KBM-7 (cell line): ENCODE measurements at regions not wholly inside any gene's neighbourhood (a gene's known extent, or its start where the extent isn't known, plus 50 kb on each side); places are given as distances from the start of the nearest gene placed in this dataset.
"Not testable (repeated sequence)": the region's sequence is repeated elsewhere in the genome, so short reads cannot be mapped to it uniquely, and the experiment has no call there.

Experiments used
- DNase-seq: peaks from one replicate; pipeline ENCODE4 v3.0.0-alpha.2; 2015
- in situ Hi-C: fragments of 300-500 bp; cut with MboI; formaldehyde crosslinking; loops from 2 replicates; pipeline ENCODE4 v1.14.3; 2020; ENCODE audit warnings: low sequenced_read_pairs, low pct_unique_long_range_greater_than_20kb, mixed read lengths

DNA sequence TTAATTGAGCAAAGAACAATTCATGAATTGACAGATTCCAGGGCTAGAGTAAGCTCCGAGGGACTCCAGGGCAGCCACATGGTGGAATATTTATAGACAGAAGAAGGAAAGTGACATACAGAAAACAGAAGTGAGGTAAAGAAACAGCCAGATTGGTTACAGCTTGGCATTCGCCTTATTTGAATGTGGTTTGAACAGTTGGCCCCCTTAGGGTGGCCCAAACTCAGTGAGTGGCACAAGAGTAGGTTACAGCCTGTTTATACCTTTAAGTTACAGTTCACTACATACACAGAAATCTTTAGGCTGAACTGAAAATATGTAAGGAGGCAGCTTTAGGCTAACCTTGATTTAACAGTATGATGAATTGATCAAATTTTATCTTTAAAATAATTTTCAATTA is 174.5 kb upstream of the CNOT2 start:
- in situ Hi-C loops: no loop called here

DNA sequence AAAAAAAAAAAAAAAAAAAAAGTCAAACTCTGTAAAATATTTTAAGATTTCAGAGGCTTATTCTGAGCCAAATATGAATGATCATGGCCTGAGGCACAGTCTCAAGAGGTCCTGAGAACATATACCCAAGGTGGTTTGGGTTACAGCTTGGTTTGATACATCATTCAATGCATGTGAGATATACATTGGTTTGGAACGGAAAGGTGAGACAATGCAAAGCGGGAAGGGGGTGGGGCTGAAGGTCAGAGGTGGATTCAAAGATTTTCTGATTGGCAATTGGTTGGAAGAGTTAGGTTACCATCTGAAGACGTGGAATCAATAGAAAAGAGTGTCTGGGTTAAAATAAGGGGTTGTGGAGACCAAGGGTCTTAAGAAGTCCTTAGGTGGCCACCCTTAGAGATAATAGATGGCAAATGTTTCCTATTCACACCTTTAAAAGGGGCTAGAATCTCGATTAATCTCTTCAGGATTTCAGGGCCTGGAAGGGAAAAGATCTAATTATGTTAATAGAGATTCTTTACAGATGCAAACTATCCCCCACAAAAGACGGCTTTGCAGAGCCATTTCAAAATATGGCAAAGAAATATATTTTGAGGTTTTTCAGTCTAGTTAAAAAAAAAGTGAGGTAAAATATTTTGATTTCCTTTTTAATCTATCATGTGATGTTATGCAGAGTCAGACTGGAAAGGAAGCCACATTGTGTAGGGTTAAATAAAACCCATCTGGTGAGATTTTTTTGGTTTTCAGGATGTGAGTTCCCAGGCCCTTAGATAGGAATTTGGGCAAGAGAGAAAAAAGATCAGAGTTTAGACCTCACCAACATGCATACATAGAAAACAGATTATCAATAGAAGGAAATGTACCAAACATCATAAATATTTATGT is 173.8 kb upstream of the CNOT2 start:
- no peak for DNase-seq
- in situ Hi-C loops: no loop called here

More for the DNA sequence above, 174.5 kb upstream of the CNOT2 start:
- no peak for DNase-seq

GRCh38 chr12:70070494-70071007 is 172.7 kb upstream of the CNOT2 start:
- in situ Hi-C loops: no loop called here
- no peak for DNase-seq

- in situ Hi-C loops: no loop called here
These were observed 168.7 kb upstream of the CNOT2 start for GRCh38 chr12:70074510-70074909.

DNA sequence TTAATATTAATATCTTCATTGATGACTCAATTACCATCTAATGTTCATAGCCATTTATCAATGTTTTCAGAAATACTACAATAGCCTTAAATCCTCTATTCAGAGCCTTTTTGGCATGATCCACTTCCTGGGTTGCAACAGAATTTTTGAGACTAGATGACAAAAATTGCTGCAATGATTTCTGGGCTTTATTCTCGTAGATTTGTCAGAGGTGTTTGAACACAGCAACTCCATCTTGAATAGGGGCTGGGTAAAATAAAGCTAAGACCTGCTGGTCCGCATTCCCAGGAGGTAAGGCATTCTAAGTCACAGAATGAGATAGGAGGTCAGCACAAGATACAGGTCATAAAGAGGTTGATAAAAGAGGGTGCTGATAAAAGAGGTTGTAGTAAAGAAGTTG is 165.8 kb upstream of the CNOT2 start:
- in situ Hi-C loops: no loop called here
- no peak for DNase-seq

More at GRCh38 chr12:70074510-70074909, 168.7 kb upstream of the CNOT2 start:
- no peak for DNase-seq

DNA sequence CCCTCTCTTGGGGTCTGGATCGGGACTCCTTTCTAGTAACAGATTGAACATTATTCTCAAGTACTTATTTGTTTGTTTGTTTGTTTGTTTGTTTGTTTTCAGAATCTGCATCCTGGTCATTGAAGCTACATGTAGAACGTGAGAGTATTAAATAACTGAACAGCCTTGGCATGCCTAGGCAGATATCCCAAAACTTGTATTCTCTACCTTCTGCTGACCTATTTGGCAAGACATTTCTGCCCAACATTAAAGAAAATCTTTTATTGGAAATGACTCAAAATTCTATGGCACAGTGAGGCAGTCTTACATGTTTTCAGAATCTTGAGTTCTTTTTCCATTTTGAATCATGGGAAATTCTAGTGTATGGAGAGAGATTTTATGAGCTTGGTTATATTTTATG is 165.1 kb upstream of the CNOT2 start:
- in situ Hi-C loops: no loop called here
- DNase-seq: no peak

GRCh38 chr12:70080566-70080965 is 162.7 kb upstream of the CNOT2 start:
- DNase-seq: no peak
- in situ Hi-C loops: no loop called here

DNA sequence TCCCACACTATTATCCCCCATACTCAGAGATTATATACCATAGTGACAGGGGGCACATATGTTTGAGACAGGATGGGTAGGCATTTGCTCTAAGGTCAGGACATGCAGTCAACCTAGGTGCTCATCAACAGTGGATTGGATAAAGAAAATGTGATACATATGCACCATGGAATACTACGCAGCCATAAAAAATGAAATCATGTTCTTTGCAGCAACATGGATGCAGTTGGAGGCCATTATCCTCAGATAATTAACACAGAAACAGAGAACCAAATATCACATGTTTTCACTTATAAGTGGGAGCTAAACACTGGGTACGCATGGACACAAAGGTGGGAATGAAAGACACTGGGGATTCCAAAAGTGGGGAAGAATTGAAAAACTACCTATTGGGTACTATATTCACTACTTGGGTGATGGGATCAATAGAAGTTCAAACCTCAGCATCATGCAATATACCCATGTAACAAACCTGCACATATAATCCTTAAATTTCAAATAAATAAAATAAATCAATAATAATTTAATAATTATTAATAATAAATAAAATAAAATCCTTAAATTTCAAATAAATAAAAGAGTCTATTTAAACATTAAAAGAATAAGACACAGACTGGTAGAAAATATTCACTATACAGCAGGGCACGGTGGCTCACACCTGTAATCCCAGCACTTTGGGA is 160.1 kb upstream of the CNOT2 start:
- in situ Hi-C loops: no loop called here
- DNase-seq: no peak

- no peak for DNase-seq
- in situ Hi-C loops: no loop called here
These were observed 159.6 kb upstream of the CNOT2 start for GRCh38 chr12:70083677-70084020.

DNA sequence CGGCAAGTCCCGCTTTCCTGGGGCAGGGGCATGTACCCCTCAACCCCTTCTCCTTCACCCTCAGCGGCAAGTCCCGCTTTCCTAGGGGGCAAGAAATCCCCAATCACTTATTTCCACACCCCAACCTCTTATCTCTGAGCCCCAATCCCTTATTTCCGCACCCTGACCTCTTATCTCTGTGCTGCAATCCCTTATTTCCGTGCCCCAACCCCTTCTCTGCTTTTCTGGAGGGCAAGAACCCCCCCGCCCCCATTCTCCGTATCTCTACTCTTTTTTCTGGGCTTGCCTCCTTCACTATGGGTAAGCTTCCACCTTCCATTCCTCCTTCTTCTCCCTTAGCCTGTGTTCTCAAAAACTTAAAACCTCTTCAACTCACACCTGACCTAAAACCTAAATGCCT is 156.9 kb upstream of the CNOT2 start:
- DNase-seq, in situ Hi-C loops: not testable (repeated sequence)

GRCh38 chr12:70091021-70091521 is 152.2 kb upstream of the CNOT2 start:
- in situ Hi-C loops: no loop called here
- DNase-seq: peak; percentile 47

DNA sequence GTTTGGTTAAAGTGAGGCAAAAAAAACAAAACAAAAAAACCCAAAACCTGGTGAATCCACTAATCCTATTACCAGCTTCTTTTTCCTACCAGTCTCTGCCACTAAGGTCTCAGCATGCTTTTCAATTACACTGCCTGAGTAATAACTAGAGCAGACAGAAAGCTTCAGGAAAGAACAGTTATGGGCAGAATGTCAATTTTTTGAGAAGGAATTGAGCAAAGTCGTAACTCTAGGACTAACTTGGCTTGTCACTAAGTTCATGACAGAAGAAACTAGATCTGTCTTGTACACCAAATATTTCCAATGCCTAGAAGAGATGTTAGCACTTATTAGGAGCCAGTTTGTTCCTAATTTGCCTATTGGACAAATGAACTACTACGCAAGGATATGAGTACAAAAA is 148.8 kb upstream of the CNOT2 start:
- DNase-seq: no peak
- in situ Hi-C loops: no loop called here

DNA sequence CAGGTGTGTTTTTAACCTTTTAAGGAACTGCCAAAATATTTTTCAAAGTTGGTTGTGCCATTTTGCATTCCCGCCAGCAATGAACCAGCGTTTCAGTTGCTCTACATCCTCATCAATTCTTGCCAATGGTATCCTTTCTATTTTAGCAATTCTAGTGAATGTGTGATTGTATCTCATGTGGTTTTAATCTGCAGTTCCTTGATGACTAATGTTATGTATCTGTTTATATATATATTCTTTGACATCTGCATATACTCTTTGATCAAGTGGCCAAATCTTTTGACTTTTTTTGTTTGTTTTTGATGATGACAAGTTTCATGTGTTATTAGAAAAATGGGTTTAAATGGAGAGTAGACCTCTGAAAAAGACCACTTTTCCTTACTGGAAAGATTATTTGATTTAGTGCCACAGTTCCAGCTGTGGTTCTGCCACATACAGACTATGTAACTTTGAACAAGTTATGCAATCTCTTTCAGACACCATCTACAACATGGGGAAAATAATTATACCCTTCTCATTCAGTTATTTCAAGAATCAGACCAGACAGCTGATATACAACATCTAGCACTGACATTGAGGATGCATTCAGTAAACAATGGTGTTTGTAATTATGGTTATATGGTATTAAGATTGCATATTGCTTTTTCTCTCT is 146.3 kb upstream of the CNOT2 start:
- no peak for DNase-seq
- in situ Hi-C loops: no loop called here

GRCh38 chr12:70101064-70101463 is 142.2 kb upstream of the CNOT2 start:
- DNase-seq: no peak
- in situ Hi-C loops: no loop called here

DNA sequence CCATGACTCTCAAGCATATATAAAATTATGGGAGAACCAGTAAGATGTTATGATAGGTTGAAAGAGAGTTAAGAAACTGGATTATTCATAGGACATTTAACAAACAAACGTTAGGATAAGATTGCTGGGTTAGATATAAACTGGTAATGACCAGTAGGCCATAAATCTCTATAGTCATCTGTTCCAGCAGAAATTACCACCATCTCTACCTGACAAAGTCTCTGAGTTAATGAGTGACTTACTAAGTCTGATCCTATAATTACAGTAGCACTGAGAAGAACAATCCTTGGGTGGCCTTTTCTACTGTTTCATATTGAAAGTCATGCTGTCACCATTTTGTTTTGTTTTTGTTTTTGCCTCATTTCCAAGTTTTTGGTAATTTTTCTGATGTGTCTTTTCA is 136.9 kb upstream of the CNOT2 start:
- no peak for DNase-seq
- in situ Hi-C loops: no loop called here

- DNase-seq: no peak
- in situ Hi-C loops: no loop called here
These were observed 133.1 kb upstream of the CNOT2 start for GRCh38 chr12:70110085-70110484.

GRCh38 chr12:70117670-70118069 is 125.6 kb upstream of the CNOT2 start:
- in situ Hi-C loops: no loop called here
- DNase-seq: no peak

GRCh38 chr12:70120970-70121369 is 122.3 kb upstream of the CNOT2 start:
- DNase-seq: no peak
- in situ Hi-C loops: no loop called here

GRCh38 chr12:70121562-70121961 is 121.7 kb upstream of the CNOT2 start:
- no peak for DNase-seq
- in situ Hi-C loops: no loop called here

GRCh38 chr12:70122804-70123203 is 120.4 kb upstream of the CNOT2 start:
- in situ Hi-C loops: no loop called here
- DNase-seq: no peak
